ENCODE measurements at regions not wholly inside any gene's neighbourhood (a gene's known extent, or its start where the extent isn't known, plus 50 kb on each side); places are given as distances from the start of the nearest gene placed in this dataset.

GRCh38 chrX:22536746-22537304, 264.1 kb downstream of the CBLL2 start:
- H3K36me3 ChIP-seq, result no peaks in the 10 kb centered on the region
- DNase-seq, result no peak
- in situ Hi-C loops (cut with MboI; ENCODE audit: low pct_ligation_motif_present in 1 of 4, low pct_unique_long_range_greater_than_20kb in 1 of 4, low sequenced_read_pairs in 3 of 4), result no loop called here
- H3K9me3 ChIP-seq, result no peaks in the 10 kb centered on the region
- intact Hi-C loops (cut with DNase I; ENCODE audit: low total_unique reads), result loop anchor here (10.0 kb wide), 1 partner anchor 1852 kb away; no protein-coding TSS in a partner anchor
- no peaks in the 10 kb centered on the region for H3K27me3 ChIP-seq
- WGBS, 2 donors (ENCODE audit: low coverage in 1 of 2), result 32 to 37% methylated on average over 5 of the region's 5 CpGs
- H3K27ac ChIP-seq, result no peak overlapping the region
- no peak overlapping the region for H3K4me3 ChIP-seq
- no peaks in the 10 kb centered on the region for H3K4me1 ChIP-seq
- TF ChIP-seq POLR2A (IDR thresholded peaks at IDR 0.05) (no peak), CTCF (IDR thresholded peaks at IDR 0.05) (no peak), EP300 (IDR thresholded peaks at IDR 0.05; ENCODE audit: low read depth) (no peak), POLR2AphosphoS5 (IDR thresholded peaks at IDR 0.05) (no peak)

- H3K36me3 ChIP-seq, result no peaks in the 10 kb centered on the region
- WGBS, 2 donors (ENCODE audit: low coverage in 1 of 2), result 79% methylated on average over 4 of the region's 4 CpGs; no CpG with 5 or more reads in 1 of the 2 donors
- H3K4me3 ChIP-seq, result no peak overlapping the region
- H3K4me1 ChIP-seq, result no peaks in the 10 kb centered on the region
- no peak for DNase-seq
- no peak for TF ChIP-seq POLR2A (IDR thresholded peaks at IDR 0.05)
- no peak for TF ChIP-seq EP300 (IDR thresholded peaks at IDR 0.05; ENCODE audit: low read depth)
- TF ChIP-seq CTCF (IDR thresholded peaks at IDR 0.05), result no peak
- TF ChIP-seq POLR2AphosphoS5 (IDR thresholded peaks at IDR 0.05), result no peak
- H3K27ac ChIP-seq, result no peak overlapping the region
- intact Hi-C loops (cut with DNase I; ENCODE audit: low total_unique reads) (loop anchor here (10.0 kb wide), 1 partner anchor 1854 kb away; no protein-coding TSS in a partner anchor), in situ Hi-C loops (cut with MboI; ENCODE audit: low pct_ligation_motif_present in 1 of 4, low pct_unique_long_range_greater_than_20kb in 1 of 4, low sequenced_read_pairs in 3 of 4) (no loop called here)
- no peaks in the 10 kb centered on the region for H3K27me3 ChIP-seq
- no peaks in the 10 kb centered on the region for H3K9me3 ChIP-seq
Measured at GRCh38 chrX:22538580-22538979, 265.9 kb downstream of the CBLL2 start.

- intact Hi-C loops (cut with DNase I; ENCODE audit: low total_unique reads) (no loop called here), in situ Hi-C loops (cut with MboI; ENCODE audit: low pct_ligation_motif_present in 1 of 4, low pct_unique_long_range_greater_than_20kb in 1 of 4, low sequenced_read_pairs in 3 of 4) (no loop called here)
- no peak for DNase-seq
- TF ChIP-seq EP300 (IDR thresholded peaks at IDR 0.05; ENCODE audit: low read depth) (no peak), CTCF (IDR thresholded peaks at IDR 0.05) (no peak), POLR2AphosphoS5 (IDR thresholded peaks at IDR 0.05) (no peak), POLR2A (IDR thresholded peaks at IDR 0.05) (no peak)
- Histone ChIP-seq H3K27me3 (no peaks in the 10 kb centered on the region), H3K27ac (no peak overlapping the region), H3K36me3 (no peaks in the 10 kb centered on the region), H3K9me3 (no peaks in the 10 kb centered on the region), H3K4me3 (no peak overlapping the region), H3K4me1 (no peaks in the 10 kb centered on the region)
- WGBS, 2 donors (ENCODE audit: low coverage in 1 of 2), result 60 to 61% methylated on average over 1 to 5 of the region's 5 CpGs
Measured at GRCh38 chrX:22541926-22542325, 269.2 kb downstream of the CBLL2 start.

GRCh38 chrX:22542641-22543040, 269.9 kb downstream of the CBLL2 start:
- Histone ChIP-seq H3K27ac (no peak overlapping the region), H3K4me3 (no peak overlapping the region), H3K4me1 (no peaks in the 10 kb centered on the region), H3K27me3 (no peaks in the 10 kb centered on the region), H3K36me3 (no peaks in the 10 kb centered on the region), H3K9me3 (no peaks in the 10 kb centered on the region)
- WGBS, 2 donors (ENCODE audit: low coverage in 1 of 2), result 79% methylated on average over 3 of the region's 3 CpGs; no CpG with 5 or more reads in 1 of the 2 donors
- DNase-seq, result no peak
- TF ChIP-seq EP300 (IDR thresholded peaks at IDR 0.05; ENCODE audit: low read depth), result no peak
- TF ChIP-seq CTCF (IDR thresholded peaks at IDR 0.05), result no peak
- TF ChIP-seq POLR2AphosphoS5 (IDR thresholded peaks at IDR 0.05), result no peak
- TF ChIP-seq POLR2A (IDR thresholded peaks at IDR 0.05), result no peak
- in situ Hi-C loops (cut with MboI; ENCODE audit: low pct_ligation_motif_present in 1 of 4, low pct_unique_long_range_greater_than_20kb in 1 of 4, low sequenced_read_pairs in 3 of 4) (no loop called here), intact Hi-C loops (cut with DNase I; ENCODE audit: low total_unique reads) (no loop called here)

Data from transverse colon (tissue), 4 donors.